Tibial nerve (tissue), 4 donors: ENCODE measurements at regions not wholly inside any gene's neighbourhood (a gene's known extent, or its start where the extent isn't known, plus 50 kb on each side); places are given as distances from the start of the nearest gene placed in this dataset.

ENCODE experiments used
- CTCF ChIP-seq, 5 experiments: fragments of 200-600 bp in 3 of 5; fragments of 450-650 bp in 2 of 5; sonication (generic) in 3 of 5; IDR thresholded peaks; one replicate each; pipeline ENCODE4 v1.5.1; 2016 to 2019; ENCODE audit warnings: antibody characterized with exemption in 5 of 5, mild to moderate bottlenecking in 3 of 5, moderate library complexity in 2 of 5
- EP300 ChIP-seq, 2 donors: sonication (generic); formaldehyde crosslinking; IDR thresholded peaks; one replicate each; pipeline ENCODE4 v1.6.1; 2017; ENCODE audit warnings: antibody characterized with exemption in 2 of 2, mild to moderate bottlenecking in 1 of 2

- no peak for TF ChIP-seq CTCF (IDR thresholded peaks at IDR 0.05)
- TF ChIP-seq EP300 (IDR thresholded peaks at IDR 0.05), result no peak
Observed at GRCh38 chr4:24456431-24456830, 127.9 kb downstream of the DHX15 start.
